T-helper 1 cell (primary cell): ENCODE measurements at regions not wholly inside any gene's neighbourhood (a gene's known extent, or its start where the extent isn't known, plus 50 kb on each side); places are given as distances from the start of the nearest gene placed in this dataset.
"Not testable (repeated sequence)": the region's sequence is repeated elsewhere in the genome, so short reads cannot be mapped to it uniquely, and the experiment has no call there.

Source experiments
- DNase-seq, 5 donors: peaks; one replicate each; pipeline ENCODE4 v3.0.0-alpha.2; 2012 to 2020

DNA sequence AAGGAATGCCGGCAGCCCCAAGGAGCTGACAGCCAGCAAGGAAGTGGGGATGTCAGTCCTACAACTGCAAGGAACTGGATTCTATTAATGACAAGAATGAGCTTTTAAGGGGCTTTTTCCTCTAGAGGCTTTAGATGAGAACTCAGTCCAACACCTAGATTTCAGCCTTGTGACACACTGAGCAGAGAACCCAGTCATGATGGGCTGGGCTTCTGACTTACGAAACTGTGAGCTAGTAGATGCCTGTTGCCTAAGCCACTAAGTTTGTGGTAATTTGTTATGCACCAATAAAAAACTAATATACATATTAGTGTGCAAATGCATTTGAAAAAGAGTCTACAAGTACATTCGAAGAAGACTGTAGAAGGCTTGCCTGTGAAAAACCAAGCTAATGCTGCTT lies 263.3 kb downstream of the SOX4 start:
- no peak for DNase-seq

DNA sequence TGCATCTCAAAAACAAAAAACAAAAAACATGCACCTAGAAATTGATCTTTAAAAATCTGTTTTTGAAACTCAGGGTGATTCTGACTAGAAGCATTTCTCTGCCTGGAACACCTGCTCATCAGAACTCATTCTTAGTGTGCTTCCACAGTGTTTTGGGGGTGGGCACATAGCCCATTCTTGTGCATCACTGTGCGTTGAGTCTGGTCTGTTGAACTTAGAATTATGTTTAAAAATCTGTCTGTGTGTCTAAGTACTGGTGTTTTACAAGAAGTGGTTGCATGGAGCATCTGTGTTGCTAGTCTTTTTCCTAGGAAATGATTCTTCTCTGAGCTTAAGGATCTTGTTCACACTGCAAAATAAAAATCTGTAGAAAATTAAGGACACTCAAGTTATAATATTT lies 264.5 kb downstream of the SOX4 start:
- no peak for DNase-seq

DNA sequence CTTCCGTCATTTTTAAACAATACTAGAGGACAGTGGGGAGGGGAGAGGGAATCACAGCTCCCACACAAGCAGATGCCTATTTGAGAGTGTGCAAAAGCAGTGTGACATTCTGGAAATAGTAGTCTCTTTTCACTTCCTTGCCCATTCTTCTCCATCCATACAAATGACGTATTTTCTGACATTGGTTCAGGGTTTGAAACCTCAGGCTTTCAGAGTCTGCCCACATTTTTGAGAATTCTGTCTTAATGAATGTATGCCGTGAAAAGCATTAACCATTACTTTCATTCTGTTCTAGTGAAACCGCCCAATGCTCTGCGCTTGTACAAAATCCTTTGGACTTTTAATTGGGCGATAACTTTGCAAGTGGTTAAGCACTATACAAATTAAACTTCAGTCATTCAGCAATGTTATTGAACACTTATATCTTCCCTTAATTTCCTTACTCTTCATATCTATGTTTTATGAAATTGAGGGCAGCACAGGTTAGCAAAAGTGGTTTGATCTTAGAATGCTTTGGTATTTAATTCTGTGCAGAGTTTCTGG lies 265.7 kb downstream of the SOX4 start:
- no peak for DNase-seq

DNA sequence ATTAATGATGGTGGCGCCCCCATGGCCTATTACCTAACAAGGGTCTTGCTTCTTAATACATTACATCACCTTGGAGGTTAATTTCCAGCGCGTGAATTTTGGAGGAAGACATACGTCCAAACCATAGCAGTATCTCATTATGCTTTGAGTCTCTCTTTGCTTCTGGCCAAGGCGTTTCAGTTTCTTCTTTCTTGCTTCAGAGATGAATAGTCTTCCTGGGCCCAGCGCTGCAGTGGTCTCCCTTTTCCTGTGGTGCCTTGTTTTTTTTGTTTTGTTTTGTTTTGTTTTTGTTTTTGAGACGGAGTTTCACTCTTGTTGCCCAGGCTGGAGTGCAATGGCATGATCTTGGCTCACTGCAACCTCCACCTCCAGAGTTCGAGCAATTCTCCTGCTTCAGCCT lies 268.4 kb downstream of the SOX4 start:
- DNase-seq = no peak

DNA sequence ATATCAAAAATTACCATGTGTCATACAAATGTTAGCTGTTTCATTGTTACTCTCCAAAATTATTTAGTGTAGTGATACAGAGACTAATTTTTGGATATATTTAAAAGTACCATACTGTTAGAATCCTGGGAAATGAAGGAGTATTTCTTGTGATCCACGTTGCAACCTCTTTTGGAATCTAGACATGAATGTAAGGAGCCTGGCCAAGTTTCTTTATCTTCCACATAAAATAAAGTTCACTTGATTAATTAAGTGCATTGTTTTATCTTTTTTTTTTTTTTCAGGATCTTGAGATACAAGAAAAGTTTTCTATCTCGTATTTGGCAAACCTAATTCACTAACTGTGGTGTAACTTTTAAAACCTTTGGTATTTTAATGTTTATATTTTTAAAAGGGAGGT lies 270.7 kb downstream of the SOX4 start:
- no peak for DNase-seq

DNA sequence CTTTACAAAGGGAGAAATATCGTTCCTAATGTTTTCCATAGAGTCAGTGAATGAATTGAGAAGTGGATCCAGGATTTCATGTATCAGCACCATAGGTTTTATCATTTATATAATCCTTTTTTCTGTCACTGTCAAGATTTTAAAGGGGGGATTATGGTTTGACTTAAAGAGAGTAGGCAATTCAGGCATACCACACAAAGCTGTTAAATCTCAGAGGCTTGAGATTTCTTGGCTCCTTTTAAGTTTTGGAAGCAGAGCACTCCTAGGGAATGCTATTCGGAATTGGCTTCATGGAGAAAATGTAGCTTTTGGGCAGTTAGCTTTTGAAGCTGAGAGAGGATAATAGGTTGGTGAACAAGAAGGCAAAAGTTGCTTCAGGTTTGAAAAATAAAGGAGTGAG lies 274.7 kb downstream of the SOX4 start:
- DNase-seq = no peak

DNA sequence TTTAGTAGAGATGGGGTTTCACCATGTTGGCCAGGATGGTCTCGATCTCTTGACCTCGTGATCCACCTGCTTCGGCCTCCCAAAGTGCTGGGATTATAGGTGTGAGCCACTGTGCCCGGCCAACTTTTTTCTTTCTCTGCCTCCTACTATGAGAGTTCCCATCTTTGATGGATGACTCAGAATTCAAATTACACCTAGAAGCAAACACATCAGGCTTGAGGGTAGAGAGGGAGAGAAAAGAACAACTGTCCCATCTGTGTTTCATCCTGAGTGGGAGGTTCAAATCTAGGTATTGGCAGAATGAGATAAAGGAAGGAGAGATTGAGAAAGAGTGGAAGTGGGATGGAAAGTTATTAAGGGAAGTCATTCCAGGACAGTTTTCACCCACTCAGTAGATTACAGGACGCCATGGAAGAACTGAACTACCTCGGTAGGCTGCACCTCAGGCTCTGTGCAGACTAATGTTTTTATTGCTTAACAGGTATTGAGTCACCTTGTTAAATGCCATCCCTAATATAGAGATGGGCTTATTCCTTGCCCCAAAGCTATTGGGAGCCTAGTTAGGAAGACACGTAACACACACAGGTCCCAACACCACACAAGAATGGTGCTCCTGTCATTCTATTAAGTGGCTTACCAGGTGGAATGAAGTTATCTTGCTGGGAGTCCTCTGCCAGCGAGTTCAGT lies 275.7 kb downstream of the SOX4 start:
- DNase-seq = no peak

DNA sequence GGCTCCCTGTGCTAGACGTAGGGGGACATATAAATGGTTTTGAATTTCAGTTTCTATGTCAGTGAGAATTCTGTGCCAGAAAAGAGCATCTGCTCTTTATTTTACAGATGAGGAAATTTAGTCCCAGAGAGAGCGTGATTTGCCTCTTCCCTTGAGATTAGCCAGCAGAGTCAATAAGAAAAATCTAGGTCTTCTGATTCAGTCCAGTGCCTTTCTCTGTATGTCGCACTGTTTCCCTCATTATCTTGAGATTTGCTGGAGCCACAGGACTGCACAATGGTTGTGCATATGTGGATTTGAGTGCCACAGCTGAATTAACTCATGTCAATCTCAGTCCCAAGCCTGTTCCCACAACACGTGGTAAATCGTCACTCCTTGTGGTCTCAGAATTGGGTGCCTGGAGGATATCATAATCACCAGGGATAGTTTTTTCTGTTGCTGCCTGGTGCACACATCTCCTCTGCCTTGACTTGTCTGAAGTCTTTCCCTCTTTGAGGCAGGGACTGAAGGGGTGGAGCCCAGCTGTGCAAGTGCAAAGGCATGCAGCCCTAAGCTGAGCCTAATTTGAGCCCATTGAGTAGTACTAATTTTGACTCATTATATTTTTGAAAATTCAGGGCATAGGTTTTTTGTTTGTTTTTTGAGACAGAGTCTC lies 276.7 kb downstream of the SOX4 start:
- no peak for DNase-seq

DNA sequence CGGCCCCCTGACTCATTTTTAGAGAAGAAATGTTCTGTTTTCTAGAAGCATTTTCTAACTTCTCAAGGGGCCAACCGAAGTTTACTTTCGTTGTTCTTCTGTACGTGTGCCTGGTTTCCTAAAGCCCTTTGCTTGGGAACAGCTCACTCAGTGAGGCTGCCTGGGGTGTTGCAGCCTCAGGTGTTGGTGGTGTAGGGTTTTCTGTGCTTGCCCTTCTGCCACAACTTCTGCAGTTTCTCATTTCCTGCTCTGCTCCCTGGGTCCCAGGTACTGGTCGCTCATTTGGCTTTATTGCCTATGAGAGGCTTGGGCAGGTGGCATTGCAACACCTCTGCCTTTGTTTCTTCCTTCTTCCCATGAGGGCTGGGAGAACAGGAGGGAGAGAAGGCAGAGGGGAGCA lies 278.3 kb downstream of the SOX4 start:
- DNase-seq = no peak

DNA sequence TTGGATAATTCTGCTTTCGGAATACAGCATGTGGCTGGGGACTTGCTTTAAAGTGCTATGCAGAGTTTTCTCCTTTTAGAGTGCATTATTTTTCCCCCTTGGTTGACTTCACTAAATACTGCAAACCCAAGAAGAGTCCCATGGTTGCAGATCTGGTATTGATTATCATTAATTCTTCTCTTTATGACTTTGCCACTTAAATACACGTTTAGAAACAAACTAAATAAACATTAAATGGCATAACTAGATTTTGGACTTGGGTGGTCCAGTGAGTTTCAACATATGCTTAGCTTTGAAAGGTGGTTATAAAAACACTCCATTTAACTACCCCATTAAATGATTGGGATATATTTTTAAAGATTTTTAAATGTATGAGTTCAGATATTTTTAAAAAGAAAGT lies 279.2 kb downstream of the SOX4 start:
- no peak for DNase-seq

DNA sequence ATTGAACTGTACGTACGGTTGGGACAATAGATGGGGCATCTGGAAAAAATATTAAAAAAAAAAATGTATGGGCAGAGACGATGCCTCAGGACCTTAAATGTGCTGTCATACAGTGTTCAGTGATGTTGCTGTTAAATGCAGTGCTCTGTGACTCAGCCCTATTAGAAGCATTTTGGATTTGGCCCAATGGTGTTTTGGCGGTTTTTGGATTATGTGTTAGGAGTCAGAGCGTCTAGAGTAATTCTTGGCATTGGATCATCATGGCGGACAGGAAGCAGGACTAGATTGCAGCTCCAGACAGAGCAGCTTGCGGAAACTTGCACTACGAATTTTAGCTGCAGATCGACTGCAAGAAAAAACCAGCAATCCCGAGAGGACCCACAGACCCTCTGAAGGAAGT lies 280.0 kb downstream of the SOX4 start:
- no peak for DNase-seq

DNA sequence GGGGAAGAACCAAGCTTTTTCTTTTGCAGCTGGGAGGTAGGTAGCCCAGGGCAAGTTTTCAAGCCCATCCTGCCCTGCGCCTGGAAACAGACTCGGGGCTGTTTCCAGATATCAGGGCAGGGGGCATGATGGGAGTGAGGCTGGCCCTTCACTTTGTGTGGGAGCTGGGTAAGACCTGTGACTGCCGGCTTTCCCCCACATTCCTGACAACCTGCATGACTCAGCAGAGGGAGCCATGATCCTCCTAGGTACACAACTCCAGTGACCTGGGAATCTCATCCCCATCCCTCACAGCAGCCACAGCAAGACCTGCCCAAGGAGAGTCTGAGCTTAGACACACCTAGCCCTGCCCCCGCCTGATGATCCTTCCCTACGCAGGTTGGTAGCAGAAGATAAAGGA lies 280.8 kb downstream of the SOX4 start:
- no peak for DNase-seq

DNA sequence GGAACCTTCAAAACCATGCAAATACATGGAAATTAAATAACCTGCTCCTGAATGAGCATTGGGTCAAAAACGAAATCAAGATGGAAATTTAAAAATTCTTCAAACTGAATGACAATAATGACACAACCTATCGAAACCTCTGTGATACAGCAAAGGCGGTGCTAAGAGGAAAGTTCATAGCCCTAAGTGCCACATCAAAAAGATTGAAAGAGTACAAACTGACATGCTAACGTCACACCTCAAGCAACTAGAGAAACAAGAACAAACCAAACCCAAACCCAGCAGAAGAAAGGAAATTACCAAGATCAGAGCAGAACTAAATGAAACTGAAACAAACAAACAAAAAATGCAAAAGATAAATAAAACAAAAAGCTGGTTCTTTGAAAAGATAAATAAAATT lies 283.5 kb downstream of the SOX4 start:
- DNase-seq = peak in 1 of 5 donors; percentile 75

DNA sequence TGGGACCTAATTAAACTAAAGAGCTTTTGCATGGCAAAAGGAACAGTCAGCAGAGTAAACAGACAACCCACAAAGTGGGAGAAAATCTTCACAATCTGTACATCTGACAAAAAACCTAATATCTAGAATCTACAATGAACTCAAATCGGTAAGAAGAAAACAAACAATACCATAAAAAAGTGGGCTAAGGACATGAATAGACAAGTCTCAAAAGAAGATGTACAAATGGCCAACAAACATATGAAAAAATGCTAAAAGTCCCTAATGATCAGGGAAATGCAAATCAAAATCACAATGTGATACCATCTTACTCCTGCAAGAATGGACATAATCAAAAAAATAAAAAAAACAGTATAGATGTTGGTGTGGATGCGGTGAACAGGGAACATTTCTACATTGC lies 286.7 kb downstream of the SOX4 start:
- DNase-seq = not testable (repeated sequence)

DNA sequence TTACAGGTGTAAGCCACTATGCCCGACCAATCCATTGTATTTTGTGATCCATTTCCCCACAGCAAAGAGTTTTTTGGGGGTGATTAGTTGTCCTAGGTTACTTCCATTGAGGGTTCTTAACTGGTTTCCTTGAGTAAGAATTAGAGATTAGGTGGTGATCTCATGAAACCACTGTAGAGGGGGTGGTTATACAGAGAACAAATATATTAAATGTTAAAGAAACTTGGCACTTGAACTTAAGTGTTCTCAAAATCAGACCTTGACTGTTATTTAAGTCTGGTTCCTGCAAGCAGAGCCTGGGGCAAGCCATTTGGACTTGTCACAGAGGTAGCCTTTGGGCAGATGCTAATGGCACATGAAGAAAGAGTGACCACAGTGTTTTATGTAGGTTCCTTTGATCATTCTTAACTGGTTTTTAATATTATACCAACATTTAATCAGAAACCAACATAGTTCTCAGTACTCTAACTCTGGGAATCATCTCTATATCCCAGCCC lies 288.5 kb downstream of the SOX4 start:
- no peak for DNase-seq

DNA sequence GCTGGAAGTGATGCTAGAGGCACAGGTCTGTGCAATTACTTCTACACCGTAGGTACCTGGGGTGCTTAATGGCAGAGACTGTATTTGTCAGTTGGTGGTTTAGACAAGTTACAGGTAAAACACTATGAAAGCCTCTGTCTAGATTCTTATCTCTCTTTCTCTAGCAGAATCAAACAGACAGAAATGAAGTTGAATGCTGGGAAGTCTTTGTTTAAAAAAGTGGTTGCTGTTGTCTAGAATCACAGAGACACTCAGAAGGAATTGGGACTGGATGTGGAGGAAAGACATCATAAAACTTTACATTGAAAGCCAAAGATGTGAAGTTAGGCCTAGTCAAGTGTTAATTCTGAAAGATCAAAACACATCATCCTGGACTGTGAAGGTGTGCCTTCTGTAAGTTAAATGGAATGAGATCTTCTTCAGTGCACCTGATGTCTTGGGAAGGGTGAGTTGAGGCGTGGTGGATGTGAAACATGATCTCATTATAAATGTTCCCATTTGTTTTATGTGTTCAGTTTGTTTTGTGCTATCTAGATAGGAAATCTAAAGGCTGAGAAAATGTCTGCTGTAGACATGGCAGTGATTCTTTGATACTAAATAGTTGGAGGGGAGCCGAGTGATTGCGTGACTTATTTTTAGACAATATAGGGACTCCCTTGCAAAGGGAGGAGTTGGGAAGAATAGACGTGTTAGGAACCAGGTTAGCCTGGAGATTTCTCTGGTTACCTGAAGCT lies 290.2 kb downstream of the SOX4 start:
- DNase-seq = no peak

DNA sequence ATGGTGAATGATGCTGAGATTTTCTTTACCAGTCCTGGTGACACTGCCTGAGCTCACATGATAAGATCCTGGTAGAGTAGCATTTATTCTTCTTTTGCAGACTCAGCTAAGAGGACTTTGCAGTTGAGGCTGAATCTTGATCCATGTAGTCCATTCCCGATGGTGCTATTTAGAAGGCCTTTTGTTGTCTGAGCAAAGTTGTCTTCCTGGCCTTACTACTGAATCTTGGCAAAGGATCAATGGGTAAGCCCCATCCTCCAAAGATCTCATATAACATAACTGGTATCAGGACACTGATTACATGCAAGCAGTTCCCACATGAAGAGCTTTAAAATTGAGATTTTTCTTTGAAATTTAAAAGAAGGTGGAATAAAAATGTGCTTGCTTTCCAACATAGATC lies 291.6 kb downstream of the SOX4 start:
- no peak for DNase-seq

DNA sequence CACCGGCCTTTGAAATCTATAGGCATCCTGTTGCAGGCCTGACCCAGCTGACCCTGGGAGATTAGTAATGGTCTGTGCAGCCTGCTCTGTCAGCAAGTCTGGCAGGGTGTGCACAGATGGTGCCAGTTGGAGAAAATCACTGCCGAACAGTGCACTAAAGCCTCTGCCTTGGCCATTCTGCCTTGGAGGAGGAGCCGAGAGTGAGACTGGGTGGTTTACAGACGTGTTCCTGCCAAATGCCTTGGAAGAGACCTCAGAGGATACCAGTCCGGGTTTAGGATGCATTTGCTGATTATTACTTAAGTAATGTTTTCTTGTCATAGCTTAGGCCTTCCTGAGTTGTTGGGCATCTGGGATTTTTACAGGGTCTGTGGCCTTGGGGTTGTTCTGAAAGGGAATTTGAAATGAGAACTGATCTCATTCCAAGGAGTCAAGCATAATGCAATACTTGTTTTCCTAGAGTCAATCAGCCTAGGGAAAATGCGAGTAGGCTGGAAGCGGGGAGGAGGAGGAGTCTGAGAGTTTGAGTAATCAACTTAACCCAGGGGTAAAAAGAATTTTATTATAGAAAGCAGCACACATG lies 292.1 kb downstream of the SOX4 start:
- DNase-seq = no peak

DNA sequence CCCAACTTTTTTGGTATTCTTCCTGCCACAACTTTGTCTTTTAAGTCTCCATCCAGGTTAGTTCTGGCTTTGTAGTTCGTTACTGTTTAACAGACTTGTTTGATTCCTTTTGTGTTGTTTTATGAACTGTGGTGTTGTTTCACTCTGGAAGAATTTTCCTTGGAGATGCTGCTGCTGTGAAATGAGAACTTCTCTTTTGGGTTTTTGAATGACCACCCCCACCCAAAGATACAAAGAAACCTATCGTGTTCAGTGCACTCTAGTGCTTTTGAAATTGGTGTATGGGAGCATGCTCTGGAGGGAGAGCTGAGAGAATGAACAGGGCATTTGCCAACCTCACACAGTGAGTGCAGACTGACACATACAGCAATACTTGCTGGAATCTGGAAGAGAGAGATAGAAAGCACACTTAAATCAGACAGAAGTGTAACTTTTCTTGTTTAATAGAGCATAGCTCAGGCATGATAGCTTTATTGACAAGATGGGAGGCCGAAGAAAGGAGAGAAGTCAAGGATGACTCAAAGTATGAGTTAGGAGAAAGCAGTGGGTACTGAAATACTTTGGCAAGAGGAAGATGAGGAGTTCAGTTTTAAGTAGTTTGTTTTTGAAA lies 293.1 kb downstream of the SOX4 start:
- DNase-seq = no peak

DNA sequence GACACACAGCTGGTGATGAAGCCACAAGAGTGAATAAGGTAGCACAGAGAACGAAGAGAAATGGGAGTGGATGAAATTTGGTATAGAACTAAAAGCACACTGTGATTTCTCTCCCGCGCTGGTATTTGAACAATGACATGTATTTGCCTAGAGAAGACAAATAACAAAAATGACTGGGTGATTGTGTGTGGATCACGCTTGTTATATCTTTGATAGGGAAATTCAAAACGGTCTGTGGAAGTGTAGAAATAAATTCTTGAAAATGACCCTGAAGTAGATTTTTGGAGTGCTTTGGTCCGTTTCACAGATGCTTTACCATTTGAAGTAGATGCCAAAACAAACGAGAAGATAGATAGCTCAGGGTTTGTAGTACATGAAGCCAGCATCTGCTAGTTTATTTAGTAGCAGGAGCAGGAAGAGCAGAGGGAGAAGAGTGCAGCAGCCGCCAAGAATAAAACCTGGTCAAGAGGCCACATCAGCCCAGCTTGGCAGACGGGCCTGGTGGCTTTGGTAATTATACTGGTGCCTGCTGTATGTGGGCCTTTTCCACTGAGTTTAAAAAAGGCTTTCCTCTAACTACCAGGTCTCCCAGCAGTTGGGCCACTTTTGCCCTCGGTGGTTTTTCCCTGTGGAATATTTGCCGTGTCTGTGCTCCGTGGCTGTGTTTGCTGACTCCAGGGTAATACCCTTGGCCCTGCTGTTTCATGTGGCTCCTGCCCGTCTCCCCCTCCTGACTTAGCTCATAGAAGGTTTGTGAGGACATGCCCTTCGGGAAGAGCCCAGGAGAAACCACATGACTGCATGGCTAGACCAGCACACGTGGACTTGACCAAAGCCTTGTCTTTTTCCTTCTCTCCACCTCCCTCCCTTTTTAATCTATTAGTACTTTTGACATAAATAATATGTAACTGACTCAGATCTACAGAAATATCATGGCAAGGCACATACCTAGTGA lies 294.0 kb downstream of the SOX4 start:
- DNase-seq = no peak

DNA sequence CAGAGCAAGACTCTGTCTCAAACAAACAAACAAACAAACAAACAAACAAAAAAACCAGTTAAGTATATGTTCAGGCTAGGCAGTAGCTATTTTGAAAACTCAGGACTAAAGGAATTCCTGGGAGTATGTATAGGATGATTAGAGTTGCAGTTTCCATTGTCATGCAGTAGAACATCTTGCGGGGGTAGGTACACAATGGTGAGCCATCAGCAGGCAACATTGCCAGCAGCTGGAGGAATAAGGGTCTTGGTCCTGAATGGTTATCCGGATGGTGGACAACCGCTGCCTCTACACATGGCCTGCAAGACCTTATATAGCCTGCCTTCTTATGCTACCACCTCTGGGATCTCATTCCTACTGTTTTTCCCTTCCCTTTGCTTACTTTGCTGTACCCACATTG lies 297.5 kb downstream of the SOX4 start:
- DNase-seq = no peak

DNA sequence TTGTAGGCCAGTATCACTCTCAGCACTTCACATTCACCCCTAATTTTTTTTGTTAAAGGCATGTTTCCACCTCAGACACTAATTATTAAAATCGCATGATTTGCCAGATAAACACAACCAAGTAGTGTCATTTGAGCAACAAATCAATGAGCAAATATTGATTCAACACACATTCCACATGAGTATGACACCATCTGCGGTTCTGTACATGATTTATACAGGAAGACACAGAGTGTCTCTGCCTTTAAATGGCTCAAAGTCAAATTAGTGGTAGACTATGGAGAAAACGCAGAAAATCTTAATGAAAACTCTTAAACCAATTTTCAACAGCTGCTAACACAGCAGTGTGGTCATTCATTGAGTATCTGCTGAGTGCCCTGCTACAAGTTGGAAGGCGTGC lies 300.2 kb downstream of the SOX4 start:
- no peak for DNase-seq
